CD4-positive, alpha-beta T cell (primary cell): ENCODE measurements at regions not wholly inside any gene's neighbourhood (a gene's known extent, or its start where the extent isn't known, plus 50 kb on each side); places are given as distances from the start of the nearest gene placed in this dataset.

Experiments
- ATAC-seq: fragments of 200-7000 bp; cut with Tn5 transposase; one replicate; pipeline ENCODE4 v1.10.0; 2022; ENCODE audit warnings: mild to moderate bottlenecking; ENCODE audit not compliant: poor library complexity
- CTCF ChIA-PET: fragments of 350-600 bp; sonication (Branson Sonifier 250); formaldehyde crosslinking; loops from one replicate; lab custom pipeline; 2021; ENCODE audit warnings: antibody characterized with exemption, inconsistent platforms; lab: Charles Lee
- POLR2A ChIA-PET: fragments of 350-600 bp; sonication (Branson Sonifier 250); formaldehyde crosslinking; loops from one replicate; lab custom pipeline; 2021; ENCODE audit warnings: antibody characterized with exemption, inconsistent platforms; lab: Charles Lee
- DNase-seq, 14 experiments: peaks; one replicate each; pipeline ENCODE4 v3.0.0-alpha.2; 2013 to 2020; ENCODE audit warnings: mixed read lengths in 2 of 14
- H3K27ac ChIP-seq, 2 donors: one replicate each; pipeline versions ENCODE4 v1.5.1 to v1.7.0; 2013; ENCODE audit warnings: low read length in 2 of 2, low read depth in 1 of 2, mild to moderate bottlenecking in 1 of 2
- H3K27me3 ChIP-seq, 2 experiments: 1 replicate in 1 of 2; 2 replicates in 1 of 2; pipeline versions ENCODE4 v1.6.1 to v1.7.0; 2013; ENCODE audit warnings: low read length in 2 of 2, control low read depth in 1 of 2, mild to moderate bottlenecking in 1 of 2, moderate library complexity in 1 of 2; ENCODE audit not compliant: insufficient read depth in 2 of 2, control insufficient read depth in 1 of 2
- H3K36me3 ChIP-seq: one replicate; pipeline ENCODE4 v1.6.1; 2013; ENCODE audit warnings: low read length, control low read depth; ENCODE audit not compliant: insufficient read depth
- H3K4me1 ChIP-seq: one replicate; pipeline ENCODE4 v1.6.1; 2013; ENCODE audit warnings: low read length, control low read depth; ENCODE audit not compliant: insufficient read depth
- H3K4me3 ChIP-seq: one replicate; pipeline ENCODE4 v1.5.1; 2013; ENCODE audit warnings: mild to moderate bottlenecking, low read length, moderate library complexity
- H3K9me3 ChIP-seq, 2 experiments: 1 replicate in 1 of 2; 2 replicates in 1 of 2; pipeline versions ENCODE4 v1.6.1 to v1.7.0; 2013; ENCODE audit warnings: low read length in 2 of 2, mild to moderate bottlenecking in 2 of 2, control low read depth in 1 of 2, moderate library complexity in 1 of 2; ENCODE audit not compliant: control insufficient read depth in 1 of 2, insufficient read depth in 1 of 2
- H3K27ac Mint-ChIP-seq: one replicate; pipeline ENCODE4 v1.8.0; 2020; ENCODE audit warnings: mixed read lengths
- H3K27me3 Mint-ChIP-seq: one replicate; pipeline ENCODE4 v1.8.0; 2021; ENCODE audit warnings: mixed read lengths
- H3K36me3 Mint-ChIP-seq: one replicate; pipeline ENCODE4 v1.8.0; 2021; ENCODE audit warnings: low read depth, mixed read lengths
- H3K4me1 Mint-ChIP-seq: one replicate; pipeline ENCODE4 v1.8.0; 2021; ENCODE audit warnings: low read depth, mixed read lengths
- H3K4me3 Mint-ChIP-seq: one replicate; pipeline ENCODE4 v1.8.0; 2020; ENCODE audit warnings: mild to moderate bottlenecking, mixed read lengths
- H3K9me3 Mint-ChIP-seq: one replicate; pipeline ENCODE4 v1.8.0; 2020; ENCODE audit warnings: mixed read lengths
- CTCF ChIP-seq: fragments of 200-600 bp; IDR thresholded peaks from one replicate; pipeline ENCODE4 v1.8.0; 2022; ENCODE audit warnings: antibody characterized with exemption, mild to moderate bottlenecking
- intact Hi-C, 2 experiments: fragments of 100-400 bp; cut with DNase I in 1 of 2; cut with micrococcal nuclease in 1 of 2; formaldehyde crosslinking; loops; one replicate each; pipeline versions ENCODE4 v1.15.1 to v1.9.0; 2023 to 2025; cut with DNase I, micrococcal nuclease

- H3K36me3 ChIP-seq = no peaks in the 10 kb centered on the region
- TF ChIP-seq CTCF = no peak
- H3K27ac ChIP-seq = no peak overlapping the region
- H3K27me3 Mint-ChIP-seq = no peaks in the 10 kb centered on the region
- no peaks in the 10 kb centered on the region for H3K27me3 ChIP-seq
- H3K4me1 ChIP-seq = no peaks in the 10 kb centered on the region
- ChIA-PET POLR2A (no interaction called here), CTCF (no interaction called here)
- ATAC-seq = no peak
- H3K4me1 Mint-ChIP-seq = no peaks in the 10 kb centered on the region
- H3K9me3 ChIP-seq = no peaks in the 10 kb centered on the region
- intact Hi-C loops = no loop called here
- no peak overlapping the region for H3K4me3 Mint-ChIP-seq
- H3K9me3 Mint-ChIP-seq = peaks cover 5% of the 10 kb centered on the region
- H3K36me3 Mint-ChIP-seq = no peaks in the 10 kb centered on the region
- DNase-seq = no peak
- H3K27ac Mint-ChIP-seq = no peak overlapping the region
- H3K4me3 ChIP-seq = no peak overlapping the region
These were observed 727.5 kb downstream of the TBL1XR1 start for GRCh38 chr3:176469694-176470205.

- TF ChIP-seq CTCF = no peak
- DNase-seq = no peak
- Histone ChIP-seq H3K27ac (no peak overlapping the region), H3K9me3 (no peaks in the 10 kb centered on the region), H3K4me1 (no peaks in the 10 kb centered on the region), H3K4me3 (no peak overlapping the region), H3K27me3 (no peaks in the 10 kb centered on the region), H3K36me3 (no peaks in the 10 kb centered on the region)
- Mint-ChIP-seq H3K4me1 (no peaks in the 10 kb centered on the region), H3K27ac (no peak overlapping the region), H3K27me3 (no peaks in the 10 kb centered on the region), H3K36me3 (no peaks in the 10 kb centered on the region), H3K9me3 (peaks cover 2% of the 10 kb centered on the region), H3K4me3 (no peak overlapping the region)
- ChIA-PET CTCF (no interaction called here), POLR2A (no interaction called here)
- ATAC-seq = no peak
- intact Hi-C loops = no loop called here
These were observed 733.7 kb downstream of the TBL1XR1 start for GRCh38 chr3:176463610-176464009.

GRCh38 chr3:176447369-176447768 is 749.9 kb downstream of the TBL1XR1 start:
- H3K9me3 ChIP-seq = peaks cover 0 to 3% of the 10 kb centered on the region in 2 experiments
- TF ChIP-seq CTCF = no peak
- Mint-ChIP-seq H3K27ac (no peak overlapping the region), H3K4me3 (no peak overlapping the region), H3K27me3 (no peaks in the 10 kb centered on the region), H3K36me3 (no peaks in the 10 kb centered on the region), H3K9me3 (peaks cover 2% of the 10 kb centered on the region), H3K4me1 (no peaks in the 10 kb centered on the region)
- no peaks in the 10 kb centered on the region for H3K36me3 ChIP-seq
- H3K4me3 ChIP-seq = no peak overlapping the region
- H3K4me1 ChIP-seq = no peaks in the 10 kb centered on the region
- no peaks in the 10 kb centered on the region for H3K27me3 ChIP-seq
- no peak for ATAC-seq
- ChIA-PET POLR2A (no interaction called here), CTCF (no interaction called here)
- no peak for DNase-seq
- intact Hi-C loops = no loop called here
- no peak overlapping the region for H3K27ac ChIP-seq
